Karpas-422 (cell line): ENCODE measurements at regions not wholly inside any gene's neighbourhood (a gene's known extent, or its start where the extent isn't known, plus 50 kb on each side); places are given as distances from the start of the nearest gene placed in this dataset.

Experiments
- DNase-seq: peaks from one replicate; pipeline ENCODE4 v3.0.0-alpha.2; 2015
- H2AFZ ChIP-seq: fragments of 200-600 bp; sonication (generic); 2 replicates; pipeline ENCODE4 v1.6.1; 2014; ENCODE audit warnings: antibody characterized with exemption, low read length, mixed read lengths
- H3K27ac ChIP-seq: fragments of 200-600 bp; sonication (generic); 2 replicates; pipeline ENCODE4 v1.5.1; 2014; ENCODE audit warnings: mild to moderate bottlenecking, low read length, moderate library complexity
- H3K27me3 ChIP-seq: fragments of 200-600 bp; sonication (generic); 2 replicates; pipeline ENCODE4 v1.6.1; 2014; ENCODE audit warnings: low read length, mixed read lengths
- H3K36me3 ChIP-seq: fragments of 200-600 bp; sonication (generic); 2 replicates; pipeline ENCODE4 v1.6.1; 2014; ENCODE audit warnings: low read length, mixed read lengths; ENCODE audit not compliant: insufficient read depth
- H3K4me1 ChIP-seq: fragments of 200-600 bp; sonication (generic); 2 replicates; pipeline ENCODE4 v1.6.1; 2014; ENCODE audit warnings: mild to moderate bottlenecking, low read length, mixed read lengths
- H3K4me2 ChIP-seq: fragments of 200-600 bp; sonication (generic); 2 replicates; pipeline ENCODE4 v1.6.1; 2014; ENCODE audit warnings: low read length, low read depth, mild to moderate bottlenecking; ENCODE audit not compliant: poor library complexity, severe bottlenecking
- H3K4me3 ChIP-seq: fragments of 200-600 bp; sonication (generic); 2 replicates; pipeline ENCODE4 v1.5.1; 2014; ENCODE audit warnings: mild to moderate bottlenecking, antibody characterized with exemption, low read length, mixed read lengths
- H3K79me2 ChIP-seq: fragments of 200-600 bp; sonication (generic); 2 replicates; pipeline ENCODE4 v1.6.1; 2014; ENCODE audit warnings: mild to moderate bottlenecking, low read length, mixed read lengths
- H3K9ac ChIP-seq: fragments of 200-600 bp; sonication (generic); 2 replicates; pipeline ENCODE4 v1.6.0; 2014; ENCODE audit warnings: low read length
- H3K9me2 ChIP-seq: fragments of 200-600 bp; sonication (generic), shearing (Covaris generic); replicated peaks from 2 replicates; pipeline ENCODE4 v1.6.0; 2014; ENCODE audit warnings: mild to moderate bottlenecking, low read length, moderate library complexity; ENCODE audit not compliant: insufficient read depth
- H3K9me3 ChIP-seq: fragments of 300-700, 200-600 bp; sonication (generic); 2 replicates; pipeline ENCODE4 v1.6.1; 2014; ENCODE audit warnings: low read length, mixed read lengths
- H4K20me1 ChIP-seq: fragments of 200-600 bp; sonication (generic); 2 replicates; pipeline ENCODE4 v1.6.1; 2014; ENCODE audit warnings: mild to moderate bottlenecking, antibody characterized with exemption, low read length, low read depth; ENCODE audit not compliant: insufficient read depth

DNA sequence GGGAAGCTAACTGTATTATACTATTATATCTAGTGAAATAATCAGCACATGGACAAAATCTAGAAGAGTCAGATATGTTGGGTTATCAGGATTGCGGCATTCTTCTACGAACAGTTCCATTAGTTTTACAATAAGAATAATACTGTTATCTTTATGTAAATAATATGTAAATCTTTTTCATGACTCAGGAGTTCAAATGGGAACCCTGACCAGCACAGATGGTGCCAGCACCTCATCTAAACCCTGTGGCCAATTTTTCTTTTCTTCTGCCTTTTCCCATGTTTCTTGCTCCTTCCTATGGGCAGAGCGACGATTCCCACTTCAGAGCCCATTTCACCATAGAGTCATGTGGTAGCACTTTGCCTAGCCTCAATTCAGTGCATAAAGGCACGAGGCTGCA lies 68.4 kb upstream of the CYP2D6 start:
- Histone ChIP-seq H3K36me3 (peaks cover 4% of the 10 kb centered on the region; the same call in 1 of the 2 replicates), H3K4me1 (peaks cover 42% of the 10 kb centered on the region), H3K4me2 (no peak overlapping the region), H3K27me3 (no peaks in the 10 kb centered on the region), H3K27ac (no peak overlapping the region), H3K4me3 (no peak overlapping the region), H4K20me1 (peaks cover 13% of the 10 kb centered on the region), H3K9me3 (no peaks in the 10 kb centered on the region), H3K9me2 (no peaks in the 10 kb centered on the region), H3K79me2 (peaks cover 96% of the 10 kb centered on the region), H2AFZ (no peak overlapping the region), H3K9ac (no peak overlapping the region)
- no peak for DNase-seq

DNA sequence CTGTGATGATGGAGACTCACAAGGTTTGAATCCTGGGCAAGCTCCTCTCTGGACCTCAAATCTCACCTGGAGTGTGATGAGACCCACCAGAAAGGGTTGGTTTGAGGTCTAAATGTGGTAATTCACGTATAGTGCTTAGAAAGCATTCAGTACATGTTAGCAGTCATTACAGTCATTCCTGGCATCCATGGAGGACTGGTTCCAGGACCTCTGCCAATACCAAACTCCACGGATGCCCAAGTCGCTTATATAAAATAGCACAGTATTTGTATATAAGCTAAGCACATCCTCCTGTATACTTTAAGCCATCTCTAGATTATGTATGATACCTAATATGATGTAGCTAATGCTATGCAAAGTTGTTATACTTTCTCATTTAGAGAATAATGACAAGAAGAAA lies 67.6 kb upstream of the CYP2D6 start:
- Histone ChIP-seq H4K20me1 (peaks cover 13% of the 10 kb centered on the region), H3K9me2 (no peaks in the 10 kb centered on the region), H3K27ac (no peak overlapping the region), H3K9ac (no peak overlapping the region), H3K36me3 (peaks cover 4% of the 10 kb centered on the region; the same call in 1 of the 2 replicates), H3K4me1 (peaks cover 48% of the 10 kb centered on the region), H3K4me2 (no peak overlapping the region), H3K9me3 (no peaks in the 10 kb centered on the region), H2AFZ (no peak overlapping the region), H3K79me2 (peaks cover 96% of the 10 kb centered on the region), H3K27me3 (no peaks in the 10 kb centered on the region), H3K4me3 (no peak overlapping the region)
- DNase-seq: no peak

DNA sequence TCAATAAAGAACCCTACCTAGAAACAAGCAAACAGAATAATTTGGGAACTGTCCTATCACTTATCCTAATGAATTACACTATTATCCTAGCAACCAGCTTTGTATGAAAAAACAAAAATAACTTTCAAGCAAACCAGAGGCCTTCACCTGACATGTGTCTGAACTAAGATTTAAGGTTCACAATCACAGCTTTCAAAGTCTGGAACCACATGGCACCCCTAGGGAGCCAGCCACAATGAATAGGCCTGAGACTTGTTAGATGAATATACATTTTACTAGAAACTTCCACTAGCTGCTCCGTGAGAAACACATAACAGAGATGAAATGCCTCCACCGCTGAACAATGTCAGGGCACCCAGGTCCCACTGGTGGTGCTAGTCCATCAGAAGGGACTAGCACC lies 65.8 kb upstream of the CYP2D6 start:
- Histone ChIP-seq H3K9me2 (no peaks in the 10 kb centered on the region), H3K4me3 (no peak overlapping the region), H3K36me3 (peaks cover 4% of the 10 kb centered on the region; the same call in 1 of the 2 replicates), H3K27me3 (no peaks in the 10 kb centered on the region), H4K20me1 (peaks cover 13% of the 10 kb centered on the region), H3K27ac (peak overlapping the region; percentile 22), H3K4me1 (peaks cover 48% of the 10 kb centered on the region), H3K4me2 (peak overlapping the region; percentile 14), H3K9me3 (no peaks in the 10 kb centered on the region), H2AFZ (no peak overlapping the region), H3K9ac (no peak overlapping the region), H3K79me2 (peaks cover 96% of the 10 kb centered on the region)
- no peak for DNase-seq

DNA sequence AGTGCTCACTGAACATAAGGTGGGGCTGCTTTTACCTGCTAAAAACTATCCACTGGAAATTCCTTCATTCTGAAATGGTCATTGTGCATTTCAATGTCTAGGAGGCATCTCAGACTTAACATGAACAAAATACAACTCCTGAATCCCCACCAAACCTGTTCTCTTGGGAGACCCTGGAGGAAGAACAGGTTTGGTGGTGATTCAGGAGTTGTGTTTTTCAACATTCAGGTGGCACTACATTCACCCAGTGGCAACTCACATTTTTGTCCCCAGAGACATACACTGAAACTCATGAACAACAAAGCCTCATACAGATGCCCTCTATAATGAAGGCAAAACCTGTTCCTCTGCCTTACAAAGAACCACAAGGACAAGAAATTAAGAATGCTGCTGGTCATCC lies 64.3 kb upstream of the CYP2D6 start:
- no peak overlapping the region for H2AFZ ChIP-seq
- peaks cover 13% of the 10 kb centered on the region for H4K20me1 ChIP-seq
- no peak overlapping the region for H3K4me2 ChIP-seq
- no peaks in the 10 kb centered on the region for H3K9me3 ChIP-seq
- peaks cover 2% of the 10 kb centered on the region; the same call in 1 of the 2 replicates for H3K36me3 ChIP-seq
- H3K27ac ChIP-seq: 0 out of 2 replicates have a peak overlapping the region, but pooled peaks have one; percentile 25
- H3K4me3 ChIP-seq: no peak overlapping the region
- peaks cover 96% of the 10 kb centered on the region for H3K79me2 ChIP-seq
- no peaks in the 10 kb centered on the region for H3K9me2 ChIP-seq
- H3K27me3 ChIP-seq: no peaks in the 10 kb centered on the region
- no peak overlapping the region for H3K9ac ChIP-seq
- DNase-seq: no peak
- peaks cover 46% of the 10 kb centered on the region for H3K4me1 ChIP-seq

DNA sequence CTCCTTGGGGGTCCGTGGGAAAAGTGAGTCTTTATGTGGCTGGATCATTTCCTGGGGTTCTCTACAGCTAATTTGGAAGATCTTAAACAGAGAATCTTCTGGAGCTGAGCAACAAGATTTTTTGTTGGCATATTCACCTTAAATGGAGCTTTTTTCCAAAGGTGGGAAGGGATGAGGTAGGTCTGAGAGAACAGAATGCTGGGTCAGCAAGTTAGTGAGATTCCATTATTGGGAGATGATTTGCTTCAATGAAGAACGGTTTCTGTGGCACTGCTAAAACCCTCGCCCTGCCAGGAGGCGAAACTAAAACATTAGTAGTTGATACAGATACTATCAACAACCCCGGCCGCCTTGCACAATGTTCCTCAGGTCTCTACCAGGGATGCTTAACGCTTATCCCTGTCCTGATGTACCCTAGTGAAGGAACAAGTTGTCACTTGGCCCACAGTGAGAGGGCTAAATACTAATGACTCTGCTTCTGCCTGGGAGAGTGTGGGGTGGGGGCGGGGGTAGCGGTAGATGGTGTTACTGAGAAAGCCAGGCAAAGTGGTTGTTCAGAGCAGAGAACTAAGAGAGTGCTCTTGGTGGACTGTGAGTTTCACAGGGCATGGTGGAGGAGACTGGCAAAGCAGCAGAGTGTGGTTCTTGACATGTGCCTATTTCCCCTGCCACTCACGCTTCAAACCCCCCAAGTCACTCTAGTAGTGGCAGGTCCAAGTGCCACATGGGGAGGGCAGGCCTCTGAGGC lies 63.7 kb upstream of the CYP2D6 start:
- H4K20me1 ChIP-seq: peaks cover 13% of the 10 kb centered on the region
- no peak overlapping the region for H2AFZ ChIP-seq
- no peaks in the 10 kb centered on the region for H3K36me3 ChIP-seq
- no peaks in the 10 kb centered on the region for H3K27me3 ChIP-seq
- no peak overlapping the region for H3K9ac ChIP-seq
- H3K4me3 ChIP-seq: no peak overlapping the region
- H3K79me2 ChIP-seq: peaks cover 97% of the 10 kb centered on the region
- H3K9me3 ChIP-seq: no peaks in the 10 kb centered on the region
- no peak for DNase-seq
- H3K9me2 ChIP-seq: no peaks in the 10 kb centered on the region
- H3K27ac ChIP-seq: no peak overlapping the region
- no peak overlapping the region for H3K4me2 ChIP-seq
- H3K4me1 ChIP-seq: peaks cover 43% of the 10 kb centered on the region

DNA sequence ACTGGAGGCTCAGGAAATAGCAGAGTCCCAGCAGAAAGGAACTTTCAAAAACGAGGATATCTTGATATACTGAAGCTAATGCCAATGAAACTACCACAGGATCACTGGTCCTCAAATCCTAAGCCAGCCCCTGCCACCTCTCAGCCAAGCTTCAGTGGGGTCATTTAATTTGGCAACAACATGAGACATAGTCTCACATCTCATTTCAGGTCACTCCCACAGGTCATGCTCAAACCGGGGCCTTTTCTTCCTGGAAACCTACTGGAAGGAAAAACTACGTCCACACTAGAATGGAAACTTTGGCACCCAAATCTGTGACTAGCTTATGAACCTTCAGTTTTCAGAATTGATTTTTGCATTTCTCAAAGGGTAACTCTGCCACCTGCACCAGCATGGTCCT lies 61.9 kb upstream of the CYP2D6 start:
- Histone ChIP-seq H3K79me2 (peaks cover 96% of the 10 kb centered on the region), H2AFZ (no peak overlapping the region), H3K4me3 (no peak overlapping the region), H4K20me1 (peaks cover 11% of the 10 kb centered on the region), H3K27me3 (no peaks in the 10 kb centered on the region), H3K9me3 (no peaks in the 10 kb centered on the region), H3K4me2 (no peak overlapping the region), H3K27ac (no peak overlapping the region), H3K4me1 (peaks cover 31% of the 10 kb centered on the region), H3K36me3 (no peaks in the 10 kb centered on the region), H3K9me2 (no peaks in the 10 kb centered on the region), H3K9ac (no peak overlapping the region)
- DNase-seq: no peak

DNA sequence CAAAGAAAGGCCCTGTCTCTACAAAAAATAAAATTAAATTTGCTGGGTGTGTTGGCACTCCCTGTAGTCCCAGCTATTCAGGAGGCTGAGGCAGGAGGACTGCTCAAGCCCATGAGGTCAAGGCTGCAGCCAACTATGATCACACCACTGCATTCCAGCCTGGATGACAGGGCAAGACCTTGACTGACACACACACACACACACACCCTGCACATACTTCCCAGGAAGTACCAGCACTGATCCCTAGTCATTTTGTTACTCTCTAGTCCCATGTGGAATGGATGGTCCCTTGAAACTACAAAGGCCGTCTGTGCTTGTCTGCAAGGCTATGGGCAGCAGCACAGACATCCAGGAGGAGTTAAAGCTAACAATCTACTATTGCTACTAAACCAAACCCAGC lies 59.7 kb upstream of the CYP2D6 start:
- Histone ChIP-seq H3K9me3 (no peaks in the 10 kb centered on the region), H3K9me2 (no peaks in the 10 kb centered on the region), H3K36me3 (no peaks in the 10 kb centered on the region), H4K20me1 (peaks cover 5% of the 10 kb centered on the region), H2AFZ (no peak overlapping the region), H3K27me3 (no peaks in the 10 kb centered on the region), H3K4me2 (no peak overlapping the region), H3K9ac (no peak overlapping the region), H3K79me2 (peaks cover 98% of the 10 kb centered on the region), H3K27ac (no peak overlapping the region), H3K4me3 (no peak overlapping the region), H3K4me1 (peaks cover 32% of the 10 kb centered on the region)
- DNase-seq: no peak

DNA sequence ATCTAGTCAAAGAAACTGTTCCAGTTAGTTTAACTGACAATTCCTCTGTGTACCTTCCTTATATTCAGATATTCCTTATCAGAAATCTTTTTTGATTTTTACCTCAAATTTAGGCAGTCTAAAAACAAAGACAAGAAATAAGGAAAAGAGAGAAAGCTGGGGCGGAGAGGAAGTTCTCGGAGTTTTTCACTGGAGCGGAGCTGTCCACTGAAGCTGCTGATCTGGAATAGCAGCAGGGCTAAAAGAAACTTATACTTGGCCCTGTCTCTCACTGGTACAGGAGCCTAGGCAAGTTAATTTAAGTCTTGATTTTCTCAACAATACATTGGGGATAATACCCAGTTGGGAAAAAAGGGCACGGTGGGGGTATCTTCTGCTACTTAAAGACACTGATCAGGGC lies 59.2 kb upstream of the CYP2D6 start:
- no peak overlapping the region for H2AFZ ChIP-seq
- peaks cover 33% of the 10 kb centered on the region for H3K4me1 ChIP-seq
- DNase-seq: no peak
- H3K27ac ChIP-seq: no peak overlapping the region
- H4K20me1 ChIP-seq: peaks cover 2% of the 10 kb centered on the region
- no peak overlapping the region for H3K4me3 ChIP-seq
- H3K79me2 ChIP-seq: peaks cover 98% of the 10 kb centered on the region
- no peaks in the 10 kb centered on the region for H3K9me3 ChIP-seq
- H3K9ac ChIP-seq: no peak overlapping the region
- no peaks in the 10 kb centered on the region for H3K27me3 ChIP-seq
- H3K9me2 ChIP-seq: no peaks in the 10 kb centered on the region
- H3K36me3 ChIP-seq: no peaks in the 10 kb centered on the region
- H3K4me2 ChIP-seq: no peak overlapping the region
